ENCODE measurements at regions not wholly inside any gene's neighbourhood (a gene's known extent, or its start where the extent isn't known, plus 50 kb on each side); places are given as distances from the start of the nearest gene placed in this dataset.

GRCh38 chr5:68080282-68081050, 135.1 kb upstream of the PIK3R1 start:
- Histone ChIP-seq H2BK15ac (ENCODE audit: low read depth, low read length) (no peak overlapping the region), H2AK5ac (ENCODE audit: insufficient read length, low read length) (no peak overlapping the region), H3K9ac (ENCODE audit: extremely low read depth, insufficient read length, low read length) (no peak overlapping the region), H3K23ac (ENCODE audit: insufficient read length, low read depth, low read length) (no peak overlapping the region), H3K79me1 (ENCODE audit: insufficient read depth, low read depth, low read length, poor library complexity, severe bottlenecking) (no peaks in the 10 kb centered on the region), H2BK120ac (ENCODE audit: low read depth, low read length, poor library complexity, severe bottlenecking) (no peak overlapping the region), H3K79me2 (ENCODE audit: insufficient read depth, low read length) (no peaks in the 10 kb centered on the region), H2BK12ac (ENCODE audit: insufficient read length, low read depth, low read length) (no peak overlapping the region), H3K56ac (ENCODE audit: insufficient read length, low read depth, low read length) (no peak overlapping the region), H4K8ac (replicated peaks; ENCODE audit: insufficient read length, low read depth, low read length) (no peak overlapping the region), H3K14ac (ENCODE audit: insufficient read depth, low read length) (no peak overlapping the region), H4K91ac (ENCODE audit: insufficient read length, low read depth, low read length) (no peak overlapping the region), H3T11ph (ENCODE audit: low read length) (no peak overlapping the region), H2AFZ (ENCODE audit: low read length) (no peak overlapping the region), H2BK20ac (ENCODE audit: low read depth, low read length, poor library complexity, severe bottlenecking) (no peak overlapping the region), H3K27me3 (ENCODE audit: insufficient read depth, low read length) (no peaks in the 10 kb centered on the region), H3K9me3 (ENCODE audit: control insufficient read depth, low read depth, low read length) (no peaks in the 10 kb centered on the region), H4K5ac (ENCODE audit: insufficient read length, low read depth, low read length) (no peak overlapping the region), H3K23me2 (ENCODE audit: insufficient read length, low read depth, low read length, poor library complexity, severe bottlenecking) (no peaks in the 10 kb centered on the region), H3K18ac (ENCODE audit: insufficient read length, low read depth, low read length) (no peak overlapping the region), H4K20me1 (ENCODE audit: control insufficient read depth, insufficient read depth, insufficient read length) (no peaks in the 10 kb centered on the region), H3K4ac (ENCODE audit: low read depth, low read length) (no peak overlapping the region), H3K27ac (ENCODE audit: insufficient read length, low read depth, low read length) (no peak overlapping the region), H3K4me2 (ENCODE audit: insufficient read depth, insufficient read length, low read length) (no peak overlapping the region), H2BK5ac (ENCODE audit: insufficient read length, low read length) (no peak overlapping the region), H3K4me1 (ENCODE audit: insufficient read depth, low read length) (no peaks in the 10 kb centered on the region)
- no peaks in the 10 kb centered on the region for H3K4me1 Mint-ChIP-seq
- no peaks in the 10 kb centered on the region for H3K27me3 Mint-ChIP-seq (ENCODE audit: low read depth)
- WGBS (ENCODE audit: extremely low coverage, insufficient read length, low lambda C conversion rate), result no CpG with 5 or more reads among the region's 9 CpGs
- TF ChIP-seq CTCF (conservative IDR thresholded peaks at IDR 0.05), result no peak
- no peak for DNase-seq
- H3K4me3 Mint-ChIP-seq, result no peak overlapping the region
- no peak overlapping the region for H3K27ac Mint-ChIP-seq
- H3K9me3 Mint-ChIP-seq, result no peaks in the 10 kb centered on the region; a peak in 1 of 5 replicates
- no peaks in the 10 kb centered on the region for H3K36me3 Mint-ChIP-seq (ENCODE audit: insufficient read depth in 1 of 3, low read depth in 3 of 3)
